Uterus (tissue), 2 donors: ENCODE measurements at regions not wholly inside any gene's neighbourhood (a gene's known extent, or its start where the extent isn't known, plus 50 kb on each side); places are given as distances from the start of the nearest gene placed in this dataset.

Experiments used
- POLR2A ChIP-seq, 2 donors: fragments of 450-650 bp; IDR thresholded peaks; one replicate each; pipeline ENCODE4 v1.6.1; 2016; ENCODE audit warnings: antibody characterized with exemption in 2 of 2, mild to moderate bottlenecking in 1 of 2, moderate library complexity in 1 of 2
- TF ChIP-seq, protein P1 (sequence below), 4 experiments: fragments of 200-600 bp in 2 of 4; fragments of 450-650 bp in 2 of 4; sonication (generic) in 2 of 4; IDR thresholded peaks; one replicate each; pipeline ENCODE4 v1.5.1; 2016 to 2019; ENCODE audit warnings: antibody characterized with exemption in 4 of 4, mild to moderate bottlenecking in 2 of 4, moderate library complexity in 1 of 4

DNA sequence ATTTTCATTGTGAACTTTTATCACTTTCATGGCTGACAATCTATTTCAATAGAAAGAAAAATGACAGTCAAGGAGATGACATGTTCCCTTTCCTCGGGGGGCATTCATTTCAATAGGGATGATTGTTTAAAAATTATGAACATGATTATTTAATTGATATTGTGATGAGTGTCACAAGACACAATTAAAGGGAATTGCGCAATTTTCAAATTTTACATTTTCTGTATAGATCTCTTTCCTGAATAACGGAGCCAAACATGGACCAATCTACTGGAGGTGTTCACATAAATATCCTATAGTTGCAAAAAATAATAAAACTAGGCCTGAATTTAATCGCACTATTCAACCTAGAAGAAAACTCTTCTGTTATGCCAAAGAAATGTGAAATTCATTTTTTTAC is 1274.6 kb downstream of the SLITRK5 start:
- TF ChIP-seq POLR2A (IDR thresholded peaks at IDR 0.05), result no peak
- TF ChIP-seq, protein P1, sequence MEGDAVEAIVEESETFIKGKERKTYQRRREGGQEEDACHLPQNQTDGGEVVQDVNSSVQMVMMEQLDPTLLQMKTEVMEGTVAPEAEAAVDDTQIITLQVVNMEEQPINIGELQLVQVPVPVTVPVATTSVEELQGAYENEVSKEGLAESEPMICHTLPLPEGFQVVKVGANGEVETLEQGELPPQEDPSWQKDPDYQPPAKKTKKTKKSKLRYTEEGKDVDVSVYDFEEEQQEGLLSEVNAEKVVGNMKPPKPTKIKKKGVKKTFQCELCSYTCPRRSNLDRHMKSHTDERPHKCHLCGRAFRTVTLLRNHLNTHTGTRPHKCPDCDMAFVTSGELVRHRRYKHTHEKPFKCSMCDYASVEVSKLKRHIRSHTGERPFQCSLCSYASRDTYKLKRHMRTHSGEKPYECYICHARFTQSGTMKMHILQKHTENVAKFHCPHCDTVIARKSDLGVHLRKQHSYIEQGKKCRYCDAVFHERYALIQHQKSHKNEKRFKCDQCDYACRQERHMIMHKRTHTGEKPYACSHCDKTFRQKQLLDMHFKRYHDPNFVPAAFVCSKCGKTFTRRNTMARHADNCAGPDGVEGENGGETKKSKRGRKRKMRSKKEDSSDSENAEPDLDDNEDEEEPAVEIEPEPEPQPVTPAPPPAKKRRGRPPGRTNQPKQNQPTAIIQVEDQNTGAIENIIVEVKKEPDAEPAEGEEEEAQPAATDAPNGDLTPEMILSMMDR (IDR thresholded peaks at IDR 0.05), result no peak
